ENCODE measurements at regions not wholly inside any gene's neighbourhood (a gene's known extent, or its start where the extent isn't known, plus 50 kb on each side); places are given as distances from the start of the nearest gene placed in this dataset.

DNA sequence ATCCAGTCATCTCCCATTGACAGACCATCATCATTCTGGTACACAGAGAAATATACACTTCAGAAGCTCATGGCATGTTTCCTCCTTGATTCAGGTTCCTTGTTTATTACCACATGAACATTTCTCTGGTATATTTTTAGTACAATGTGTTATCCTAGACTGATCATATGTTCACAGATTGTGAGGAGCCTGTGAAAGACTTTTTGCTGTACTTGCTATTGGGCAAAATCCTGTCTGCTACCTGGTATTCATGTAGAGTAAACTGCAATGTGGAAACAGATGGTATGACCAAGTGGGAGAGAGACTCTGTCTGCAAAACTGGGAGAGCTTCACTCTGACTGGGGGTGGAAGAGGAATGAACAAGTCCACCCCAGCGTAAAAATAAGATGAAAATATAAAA is 657.2 kb downstream of the IRS1 start:
- no peak for DNase-seq

GRCh38 chr2:226140594-226140993 is 659.0 kb downstream of the IRS1 start:
- no peak for DNase-seq

GRCh38 chr2:226139759-226140158 is 659.9 kb downstream of the IRS1 start:
- no peak for DNase-seq

GRCh38 chr2:226137201-226137811 is 662.3 kb downstream of the IRS1 start:
- DNase-seq = no peak

GRCh38 chr2:226136739-226137138 is 662.9 kb downstream of the IRS1 start:
- no peak for DNase-seq

DNA sequence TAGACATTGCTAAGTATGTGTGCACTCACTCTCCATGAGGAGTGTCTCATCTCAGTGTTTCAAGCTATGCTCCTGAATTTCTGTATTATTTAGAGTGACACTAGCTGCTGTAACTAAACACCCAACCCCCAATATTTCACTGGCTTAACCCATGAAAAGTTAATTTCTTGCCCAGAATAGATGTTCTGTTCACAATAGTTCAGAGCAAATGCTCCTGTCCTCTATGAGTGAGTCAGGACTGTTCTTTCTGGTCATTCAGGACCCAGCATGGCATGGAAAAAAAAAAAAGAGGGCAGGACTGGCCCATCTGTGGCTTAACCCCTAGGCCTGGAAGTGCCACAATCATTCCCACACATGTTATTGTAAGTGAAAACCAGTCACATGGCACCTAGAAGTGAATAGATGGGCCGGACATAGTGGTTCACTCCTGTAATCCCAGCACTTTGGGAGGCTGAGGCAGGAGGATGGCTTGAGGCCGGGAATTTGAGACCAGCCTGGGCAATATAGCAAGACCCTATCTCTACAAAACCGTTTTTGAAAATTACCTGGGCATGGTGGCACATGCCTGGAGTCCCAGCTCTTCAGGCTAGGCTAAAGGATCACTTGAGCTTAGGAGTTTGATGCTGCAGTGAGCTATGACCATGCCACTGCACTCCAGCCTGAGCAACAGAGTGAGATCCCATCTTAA is 663.6 kb downstream of the IRS1 start:
- no peak for DNase-seq

DNA sequence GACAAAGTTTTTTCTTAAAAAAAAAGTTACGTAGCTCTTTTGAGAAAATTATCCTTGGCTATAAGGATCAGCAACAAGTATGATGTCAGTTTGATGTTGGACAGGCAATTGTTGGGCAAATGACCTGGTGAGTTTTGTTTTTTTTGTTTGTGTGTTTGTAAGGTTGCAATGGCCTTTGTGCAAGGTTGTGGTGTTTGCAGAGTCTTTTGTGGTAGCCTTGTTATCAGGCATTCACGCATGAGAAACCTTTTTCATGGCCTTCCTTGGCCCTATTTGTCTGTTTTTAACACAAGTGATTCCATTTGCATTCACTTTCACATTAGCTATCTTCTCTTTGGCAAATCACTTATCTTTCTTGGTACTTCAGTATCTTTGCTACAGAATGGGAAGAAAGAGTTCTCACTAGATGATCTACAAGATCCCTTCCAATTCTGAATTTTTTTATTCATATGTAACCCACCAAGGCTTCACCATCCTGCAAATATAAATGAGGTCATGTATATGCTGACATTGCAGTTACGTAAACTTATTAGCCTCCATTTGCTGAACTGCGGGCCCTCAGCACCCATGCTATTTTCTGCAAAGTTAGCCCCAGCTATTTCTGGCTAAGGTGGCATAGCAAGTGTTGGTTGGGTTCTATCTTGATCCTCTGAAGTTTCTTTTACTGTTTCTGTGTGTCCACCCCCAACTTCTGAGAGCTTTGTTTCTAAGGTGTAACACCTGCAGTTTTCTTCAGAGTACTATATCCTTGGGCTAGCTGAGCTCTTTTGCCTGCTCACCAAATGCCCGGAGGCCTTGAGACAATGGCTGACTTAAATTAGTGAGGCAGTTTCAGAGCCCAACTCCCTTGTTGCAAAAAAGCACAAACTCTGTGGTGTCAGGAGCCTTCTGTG is 667.1 kb downstream of the IRS1 start:
- DNase-seq = no peak

DNA sequence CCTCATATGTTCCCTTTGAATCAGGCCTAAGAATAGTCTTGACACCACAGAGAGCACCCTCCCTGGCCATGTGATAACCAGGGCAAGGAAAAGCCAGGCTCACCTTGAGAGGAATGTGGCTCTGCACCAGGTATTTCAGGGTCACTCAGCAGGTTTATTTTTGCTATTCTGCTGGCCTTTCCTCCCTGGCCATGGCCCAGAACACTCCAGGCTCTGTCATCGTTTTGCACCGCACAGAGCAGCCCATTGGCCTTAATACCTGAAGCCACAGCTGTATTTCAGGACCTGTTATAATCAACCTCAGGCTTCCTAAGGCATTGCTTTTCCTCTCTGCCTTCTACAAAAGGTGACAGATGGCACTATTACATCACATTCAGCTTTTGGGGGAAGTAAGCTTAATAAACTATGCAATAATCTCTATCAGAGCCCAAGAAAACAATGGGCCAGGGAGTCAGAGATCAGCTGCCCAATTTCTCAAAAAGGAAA is 668.3 kb downstream of the IRS1 start:
- no peak for DNase-seq

GRCh38 chr2:226130192-226130591 is 669.4 kb downstream of the IRS1 start:
- DNase-seq = no peak

GRCh38 chr2:226127682-226128081 is 671.9 kb downstream of the IRS1 start:
- DNase-seq = no peak

DNA sequence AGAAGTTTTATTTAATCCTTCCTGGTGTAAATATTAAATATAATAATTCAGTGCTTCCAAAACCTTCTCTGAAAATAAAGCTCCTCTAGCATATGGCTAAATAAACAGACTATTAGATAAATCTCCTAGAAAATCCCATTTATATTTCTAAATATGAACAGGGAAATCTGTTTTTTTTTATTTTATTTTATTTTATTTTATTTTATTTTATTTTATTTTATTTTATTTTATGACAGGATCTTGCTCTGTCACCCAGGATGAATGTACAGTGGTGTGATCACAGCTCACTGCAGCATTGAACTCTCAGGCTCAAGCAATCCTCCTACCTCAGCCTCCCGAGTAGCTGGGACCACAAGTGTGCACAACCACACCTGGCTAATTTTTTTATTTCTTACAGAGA is 673.5 kb downstream of the IRS1 start:
- DNase-seq = no peak

DNA sequence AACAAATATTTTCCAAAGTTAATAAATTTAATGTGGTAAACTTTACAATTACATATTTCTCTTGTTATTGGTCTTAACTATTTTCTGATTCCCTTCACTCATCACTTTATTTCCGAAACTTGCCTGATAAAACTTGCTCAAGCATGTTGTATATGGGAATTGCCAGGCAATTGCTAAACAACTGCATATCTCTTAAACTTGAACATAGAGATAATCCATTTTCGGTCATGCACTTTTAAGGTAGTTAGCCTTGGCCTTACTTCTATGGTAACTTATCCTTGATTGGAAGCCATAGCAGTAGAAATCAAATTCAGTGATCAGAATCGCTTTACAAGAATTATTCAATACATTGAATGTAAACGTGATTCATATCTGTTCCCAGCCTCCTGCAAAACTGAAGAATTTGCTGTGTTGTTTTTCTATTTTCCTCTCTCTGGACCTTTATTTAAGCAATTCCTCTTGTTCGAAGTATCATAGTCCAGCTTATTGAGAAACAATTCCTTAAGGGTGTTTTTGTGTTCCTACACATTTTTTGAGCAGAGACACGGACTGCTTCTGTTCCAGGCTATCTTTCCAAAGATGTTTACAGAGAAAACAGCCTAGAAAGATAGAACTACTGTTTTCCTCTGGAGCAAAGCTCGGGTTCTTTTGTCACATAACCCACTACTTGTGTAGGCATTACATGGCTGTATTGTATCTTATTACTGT is 674.3 kb downstream of the IRS1 start:
- no peak for DNase-seq

- no peak for DNase-seq
Measured at GRCh38 chr2:226124548-226125011, 675.0 kb downstream of the IRS1 start.

DNA sequence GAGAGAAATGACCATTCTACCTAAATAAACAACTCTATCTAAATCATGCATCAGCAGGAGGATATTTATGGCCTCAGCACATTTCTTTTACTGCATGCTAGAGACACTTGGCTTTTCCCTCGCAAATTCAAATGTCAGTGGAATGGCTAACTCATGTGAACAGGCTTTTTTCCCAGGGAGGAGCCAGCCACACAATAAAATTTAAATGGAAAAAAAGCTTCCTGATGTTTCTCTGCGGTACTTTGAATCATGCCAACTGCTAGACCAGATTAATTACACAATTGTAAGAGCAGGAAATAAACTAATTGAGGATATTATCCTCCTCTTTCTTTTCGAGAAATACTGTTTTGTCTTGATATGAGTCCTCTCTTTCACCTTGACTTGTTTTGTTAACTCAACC is 676.3 kb downstream of the IRS1 start:
- DNase-seq = no peak

DNA sequence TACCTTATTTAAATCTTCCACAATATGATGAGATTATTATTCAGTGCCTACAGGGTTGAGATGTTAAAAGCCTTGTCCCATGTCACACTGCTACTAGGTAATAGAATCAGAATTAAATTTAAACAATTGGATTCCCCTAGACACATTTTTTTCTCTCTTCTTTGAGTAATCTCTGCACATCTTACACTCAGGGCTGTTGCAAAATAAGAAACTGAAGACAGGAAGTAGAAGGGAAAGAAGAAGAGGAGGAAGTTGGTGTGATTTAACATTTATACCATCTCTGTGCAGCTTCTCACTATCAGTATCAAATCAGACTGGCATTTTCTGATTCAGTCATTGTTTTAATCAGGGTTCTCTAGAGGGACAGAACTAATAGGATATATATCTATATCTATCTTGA is 677.6 kb downstream of the IRS1 start:
- no peak for DNase-seq

GRCh38 chr2:226121046-226121738 is 678.4 kb downstream of the IRS1 start:
- DNase-seq = no peak

DNA sequence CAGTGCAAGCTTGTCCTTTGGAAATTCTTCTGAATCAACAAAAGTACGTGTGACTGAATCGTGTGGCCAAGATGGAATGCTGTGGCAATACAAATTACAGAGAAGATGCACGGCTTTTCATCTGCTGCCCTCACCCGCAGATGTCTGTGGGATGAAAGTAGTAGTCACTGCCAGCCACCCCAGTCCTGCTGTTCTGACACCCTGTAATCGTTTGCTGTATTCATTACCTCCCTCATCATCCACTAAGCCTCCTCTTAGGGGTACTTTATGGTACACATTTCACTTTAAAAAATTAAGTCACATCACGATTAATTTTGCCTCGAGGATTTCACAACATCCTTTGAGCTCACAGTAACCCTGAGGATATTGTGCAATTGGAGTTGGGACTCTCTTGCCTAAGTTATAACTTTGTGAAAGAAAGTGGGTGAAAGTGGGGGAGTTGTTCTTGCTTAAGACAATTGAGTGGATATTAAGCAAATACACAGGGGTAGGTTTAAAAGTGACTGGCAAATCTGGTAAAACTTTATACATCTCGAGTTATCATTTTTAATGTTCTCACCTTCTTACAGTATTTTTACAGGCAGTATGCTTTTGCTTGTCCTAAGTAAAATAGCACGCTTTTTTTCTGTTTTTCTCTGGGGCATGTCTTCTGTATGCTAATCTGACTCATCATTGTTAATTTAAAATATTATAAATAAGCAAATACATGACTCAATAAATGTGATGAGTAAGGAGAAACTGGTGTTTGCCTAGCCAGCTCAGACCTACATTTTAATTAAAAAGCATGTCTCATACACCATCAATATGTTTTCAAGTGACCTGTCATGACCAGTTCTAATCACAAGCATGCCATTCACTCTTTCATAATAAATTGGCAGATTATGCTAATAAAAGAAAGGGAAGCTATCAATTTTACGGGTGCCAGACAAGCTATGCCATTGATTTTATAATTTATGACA is 680.9 kb downstream of the IRS1 start:
- DNase-seq = no peak

DNA sequence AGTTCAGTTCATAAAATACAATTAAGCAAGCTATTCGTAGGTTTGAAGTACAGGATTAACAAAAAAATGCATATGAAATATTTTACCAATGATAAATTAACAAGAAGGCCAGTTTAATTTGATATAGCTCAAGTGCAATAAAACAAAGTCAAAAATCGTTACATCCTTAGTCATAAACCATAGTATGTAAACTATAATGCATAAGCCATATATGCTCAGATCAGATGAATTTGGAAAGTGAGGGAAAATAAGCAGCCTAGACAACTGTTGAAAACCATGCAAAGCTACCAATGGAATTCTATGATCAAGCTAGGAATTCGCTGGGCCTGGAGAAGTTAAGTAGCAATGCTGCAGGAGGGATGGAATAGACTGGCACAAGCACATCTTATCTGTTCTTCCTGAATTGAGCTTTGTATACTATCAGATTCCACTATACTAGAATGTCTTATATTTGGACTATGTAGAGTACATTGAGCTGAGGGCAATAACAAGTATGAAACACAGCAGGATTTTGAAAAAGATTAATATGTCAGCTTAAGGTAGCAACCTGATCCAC is 682.0 kb downstream of the IRS1 start:
- DNase-seq = no peak

GRCh38 chr2:226116346-226116745 is 683.3 kb downstream of the IRS1 start:
- DNase-seq = no peak

DNA sequence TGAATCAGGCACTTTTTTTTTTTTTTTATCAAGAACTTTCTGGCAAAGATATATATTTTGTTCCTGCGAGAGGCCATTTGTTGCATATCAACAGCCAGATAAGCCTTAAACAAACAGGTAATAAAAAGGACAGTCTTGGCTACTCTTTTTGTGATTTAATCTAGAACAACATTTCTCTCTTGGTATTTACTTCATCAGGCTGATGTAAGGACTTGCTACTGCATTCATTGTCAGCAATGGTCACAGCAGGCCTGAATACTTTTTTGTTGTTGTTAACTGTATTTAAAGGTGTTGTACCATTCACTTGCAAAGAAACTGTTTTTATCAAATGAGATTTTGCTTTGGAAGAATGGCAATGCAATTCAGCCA is 683.8 kb downstream of the IRS1 start:
- DNase-seq = no peak
